GM23338 (cell line): ENCODE measurements at regions not wholly inside any gene's neighbourhood (a gene's known extent, or its start where the extent isn't known, plus 50 kb on each side); places are given as distances from the start of the nearest gene placed in this dataset.

Experiments used
- ATAC-seq: fragments of 200-7000 bp; cut with Tn5 transposase; 3 replicates; pipeline ENCODE4 v1.9.1; 2020
- DNase-seq: peaks from one replicate; pipeline ENCODE4 v3.0.0-alpha.2; 2015; ENCODE audit warnings: low spot score
- H2AFZ ChIP-seq: fragments of 200-600 bp; sonication (generic); 2 replicates; pipeline ENCODE4 v1.8.0; 2016; ENCODE audit warnings: antibody characterized with exemption, mild to moderate bottlenecking, moderate library complexity
- H3F3A ChIP-seq: fragments of 200-600 bp; sonication (generic); replicated peaks from 2 replicates; pipeline ENCODE4 v1.8.0; 2017; ENCODE audit warnings: antibody characterized with exemption, mixed run types, low read depth
- H3K27ac ChIP-seq: fragments of 200-600 bp; sonication (generic); 2 replicates; pipeline ENCODE4 v1.6.1; 2016; ENCODE audit warnings: low read depth
- H3K27me3 ChIP-seq: fragments of 200-600 bp; sonication (generic); 2 replicates; pipeline ENCODE4 v1.8.0; 2016; ENCODE audit warnings: mild to moderate bottlenecking, mixed run types, moderate library complexity; ENCODE audit not compliant: insufficient read depth
- H3K36me3 ChIP-seq: fragments of 200-600 bp; sonication (generic); 2 replicates; pipeline ENCODE4 v1.8.0; 2016; ENCODE audit warnings: mild to moderate bottlenecking; ENCODE audit not compliant: insufficient read depth
- H3K4me1 ChIP-seq: fragments of 200-600 bp; sonication (generic); 2 replicates; pipeline ENCODE4 v1.8.0; 2016; ENCODE audit warnings: mild to moderate bottlenecking, moderate library complexity; ENCODE audit not compliant: insufficient read depth
- H3K4me2 ChIP-seq: fragments of 200-600 bp; sonication (generic); 2 replicates; pipeline ENCODE4 v1.7.1; 2017; ENCODE audit warnings: mixed run types
- H3K4me3 ChIP-seq: fragments of 200-600 bp; sonication (generic); 2 replicates; pipeline ENCODE4 v1.6.1; 2016; ENCODE audit warnings: mixed run types
- H3K79me2 ChIP-seq: fragments of 200-600 bp; sonication (generic); replicated peaks from 2 replicates; pipeline ENCODE4 v1.8.0; 2017; ENCODE audit warnings: mild to moderate bottlenecking; ENCODE audit not compliant: insufficient read depth
- H3K9me2 ChIP-seq: fragments of 200-600 bp; sonication (generic); 2 replicates; pipeline ENCODE4 v1.8.0; 2017; ENCODE audit not compliant: insufficient read depth
- H4K20me1 ChIP-seq: fragments of 200-600 bp; sonication (generic); replicated peaks from 2 replicates; pipeline ENCODE4 v1.8.0; 2017; ENCODE audit warnings: mild to moderate bottlenecking; ENCODE audit not compliant: insufficient read depth
- H3K27ac Mint-ChIP-seq: 2 replicates; pipeline ENCODE4 v1.8.0; 2020; ENCODE audit warnings: inconsistent platforms, mild to moderate bottlenecking, moderate library complexity, mixed read lengths
- H3K27me3 Mint-ChIP-seq: 3 replicates; pipeline ENCODE4 v1.8.0; 2022; ENCODE audit warnings: low read depth, mild to moderate bottlenecking, moderate library complexity, mixed read lengths, inconsistent platforms; ENCODE audit not compliant: insufficient read depth, poor library complexity
- H3K36me3 Mint-ChIP-seq: 3 replicates; pipeline ENCODE4 v1.8.0; 2021; ENCODE audit warnings: low read depth, mild to moderate bottlenecking, inconsistent platforms, moderate library complexity, mixed read lengths
- H3K4me1 Mint-ChIP-seq: 3 replicates; pipeline ENCODE4 v1.8.0; 2020; ENCODE audit warnings: mild to moderate bottlenecking, inconsistent platforms, mixed read lengths
- H3K4me3 Mint-ChIP-seq: 3 replicates; pipeline ENCODE4 v1.8.0; 2021; ENCODE audit warnings: moderate library complexity, mild to moderate bottlenecking, inconsistent platforms, mixed read lengths
- H3K9me3 Mint-ChIP-seq: 3 replicates; pipeline ENCODE4 v1.8.0; 2020; ENCODE audit warnings: moderate library complexity, mild to moderate bottlenecking, inconsistent platforms, mixed read lengths
- CREB1 ChIP-seq: fragments of 250-450 bp; sonication (Bioruptor Pico); IDR thresholded peaks from 2 replicates; pipeline ENCODE4 v1.5.0; 2020; ENCODE audit warnings: low read depth, mild to moderate bottlenecking, moderate library complexity
- CTCF ChIP-seq, 2 experiments: fragments of 200-600 bp in 1 of 2; sonication (generic) in 1 of 2; conservative IDR thresholded peaks; 2 replicates each; pipeline versions ENCODE4 v1.5.1 to v1.6.1; 2016 to 2017; ENCODE audit warnings: antibody characterized with exemption in 2 of 2, low read depth in 2 of 2, mild to moderate bottlenecking in 2 of 2, moderate library complexity in 1 of 2
- ETS1 ChIP-seq: IDR thresholded peaks from 2 replicates; pipeline ENCODE4 v1.6.1; 2016; ENCODE audit warnings: antibody characterized with exemption
- EZH2phosphoT487 ChIP-seq: fragments of 200-600 bp; sonication (generic); IDR thresholded peaks from one replicate; pipeline ENCODE4 v1.8.1; 2018; ENCODE audit warnings: antibody characterized with exemption; ENCODE audit not compliant: unreplicated experiment
- NANOG ChIP-seq: IDR thresholded peaks from 2 replicates; pipeline ENCODE4 v1.6.1; 2016; ENCODE audit warnings: antibody characterized with exemption, borderline replicate concordance
- POLR2AphosphoS5 ChIP-seq: IDR thresholded peaks from 2 replicates; pipeline ENCODE4 v1.6.1; 2016; ENCODE audit warnings: antibody characterized with exemption, low read depth
- REST ChIP-seq: IDR thresholded peaks from one replicate; pipeline ENCODE4 v1.6.1; 2018; ENCODE audit warnings: antibody characterized with exemption; ENCODE audit not compliant: unreplicated experiment
- STAT1 ChIP-seq: IDR thresholded peaks from one replicate; pipeline ENCODE4 v1.6.1; 2016; ENCODE audit warnings: antibody characterized with exemption; ENCODE audit not compliant: unreplicated experiment

DNA sequence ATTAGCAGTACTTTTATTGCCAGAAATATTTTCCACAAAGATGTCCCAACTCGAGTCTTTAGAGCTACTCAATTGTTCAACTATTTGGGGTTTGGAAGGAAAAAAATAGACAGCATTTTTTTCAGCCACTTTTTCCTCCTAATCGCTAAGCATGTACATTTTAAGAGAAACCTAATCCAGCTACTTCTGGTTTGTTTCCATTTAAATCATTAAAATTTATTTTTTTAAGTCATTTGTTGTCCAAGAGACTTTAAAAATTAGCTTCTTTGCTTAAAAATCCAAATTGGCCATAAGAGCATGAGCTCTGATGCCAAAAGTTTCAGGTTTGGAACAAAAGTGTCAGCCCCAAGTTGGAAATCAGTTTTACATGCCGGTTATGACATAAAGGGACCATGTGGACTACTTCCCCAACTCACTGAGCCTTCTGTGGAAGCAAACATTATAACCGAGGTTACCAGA is 186.3 kb upstream of the INTU start (continued):
- TF ChIP-seq REST, result no peak
- no peak for TF ChIP-seq CTCF (conservative IDR thresholded peaks at IDR 0.05; ENCODE audit: low read depth in 2 of 2)

- Histone ChIP-seq H3K79me2 (no peaks in the 10 kb centered on the region), H4K20me1 (no peaks in the 10 kb centered on the region), H3K4me2 (no peak overlapping the region), H3K4me1 (no peaks in the 10 kb centered on the region), H3K27me3 (no peaks in the 10 kb centered on the region), H3K4me3 (no peak overlapping the region), H2AFZ (no peak overlapping the region), H3K36me3 (no peaks in the 10 kb centered on the region), H3K27ac (no peak overlapping the region), H3F3A (no peaks in the 10 kb centered on the region), H3K9me2 (peaks cover 4% of the 10 kb centered on the region; the same call in 1 of the 2 replicates)
- Mint-ChIP-seq H3K9me3 (no peaks in the 10 kb centered on the region), H3K4me3 (no peak overlapping the region), H3K4me1 (no peaks in the 10 kb centered on the region), H3K27me3 (no peaks in the 10 kb centered on the region), H3K36me3 (no peaks in the 10 kb centered on the region), H3K27ac (peak overlapping the region; percentile 57; the same call in 1 of the 2 replicates)
- ATAC-seq, result no peak
- no peak for DNase-seq
- TF ChIP-seq ETS1 (no peak), REST (no peak), EZH2phosphoT487 (no peak), NANOG (no peak), POLR2AphosphoS5 (no peak), CREB1 (CRISPR knock-in tag) (no peak), CTCF (conservative IDR thresholded peaks at IDR 0.05; ENCODE audit: low read depth in 2 of 2) (no peak), STAT1 (no peak)
Observed at GRCh38 chr4:127448986-127449385, 183.8 kb upstream of the INTU start.
